Adrenal gland (tissue), 5 donors: ENCODE measurements at regions not wholly inside any gene's neighbourhood (a gene's known extent, or its start where the extent isn't known, plus 50 kb on each side); places are given as distances from the start of the nearest gene placed in this dataset.

Experiments
- CTCF ChIP-seq, 6 experiments: fragments of 450-650 bp in 4 of 6; fragments of 200-600 bp in 2 of 6; sonication (generic) in 1 of 6; IDR thresholded peaks; 1 replicate in 5 of 6; 2 replicates in 1 of 6; pipeline versions ENCODE4 v1.5.1 to v1.8.0; 2016 to 2021; ENCODE audit warnings: antibody characterized with exemption in 6 of 6, mild to moderate bottlenecking in 2 of 6, moderate library complexity in 1 of 6
- POLR2A ChIP-seq, 2 donors: fragments of 450-650 bp; IDR thresholded peaks; one replicate each; pipeline ENCODE4 v1.6.1; 2017; ENCODE audit warnings: antibody characterized with exemption in 2 of 2, mild to moderate bottlenecking in 2 of 2, moderate library complexity in 1 of 2
- donor health status: DM: no; HTN: no; CAD: no.

DNA sequence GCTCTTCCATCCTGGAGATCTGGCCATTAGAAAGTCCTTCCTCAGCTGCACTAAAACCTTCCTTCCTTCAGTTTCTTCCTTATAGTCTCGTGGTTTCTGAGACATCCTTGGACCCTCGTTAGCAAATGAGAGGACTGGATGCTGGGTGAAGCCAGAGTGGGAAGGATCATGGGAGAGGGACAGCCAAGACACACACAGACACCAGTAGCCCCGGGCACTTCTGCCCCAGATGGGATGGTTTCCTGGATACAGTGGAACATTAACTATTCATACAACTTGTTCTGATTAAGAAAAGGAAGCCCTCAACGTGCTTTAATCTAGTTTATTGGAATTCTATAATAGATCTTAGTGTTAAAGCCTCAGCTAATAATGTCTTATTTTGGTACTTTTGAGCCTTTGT is 125.5 kb downstream of the SEC61B start:
- TF ChIP-seq POLR2A (IDR thresholded peaks at IDR 0.05) = no peak
- no peak for TF ChIP-seq CTCF (IDR thresholded peaks at IDR 0.05)
